IMR-90 (cell line): ENCODE measurements at regions not wholly inside any gene's neighbourhood (a gene's known extent, or its start where the extent isn't known, plus 50 kb on each side); places are given as distances from the start of the nearest gene placed in this dataset.

Experiments used
- ATAC-seq: fragments of 200-7000 bp; cut with Tn5 transposase; 2 replicates; pipeline ENCODE4 v1.9.1; 2020; ENCODE audit warnings: low read depth, mild to moderate bottlenecking, moderate library complexity
- BruUV-seq: library from RNA; stranded (reverse); fragments of 400-500 nt; replicated peaks from 2 replicates; lab custom pipeline; 2021; lab: Mats Ljungman, UMichigan
- CTCF ChIA-PET: fragments of 300-600 bp; formaldehyde crosslinking; extraction: SDS; loops from one replicate; lab custom pipeline; 2021; ENCODE audit warnings: antibody characterized with exemption; lab: Yijun Ruan, JAX
- POLR2A ChIA-PET: fragments of 300-600 bp; sonication (Branson Sonifier 250); formaldehyde crosslinking; loops from one replicate; lab custom pipeline; 2022; ENCODE audit warnings: antibody characterized with exemption; ENCODE audit not compliant: unreplicated experiment; lab: Charles Lee
- DNase-seq: peaks from one replicate; pipeline ENCODE4 v3.0.0; 2013
- H2AFZ ChIP-seq: replicated peaks from 2 replicates; pipeline ENCODE3; 2013; ENCODE audit warnings: low read length, mild to moderate bottlenecking; ENCODE audit not compliant: poor library complexity
- H2AK5ac ChIP-seq: 2 replicates; pipeline ENCODE4 v1.6.1; 2013; ENCODE audit warnings: low read depth, low read length, inconsistent platforms
- H2AK9ac ChIP-seq: replicated peaks from 2 replicates; pipeline ENCODE3; 2013; ENCODE audit warnings: mild to moderate bottlenecking, low read depth, low read length, moderate library complexity; ENCODE audit not compliant: poor library complexity
- H2BK120ac ChIP-seq: 2 replicates; pipeline ENCODE4 v1.6.1; 2013; ENCODE audit warnings: low read depth, low read length, inconsistent platforms
- H2BK15ac ChIP-seq: 3 replicates; pipeline ENCODE4 v1.6.1; 2013; ENCODE audit warnings: low read depth, low read length, inconsistent platforms
- H2BK20ac ChIP-seq: 2 replicates; pipeline ENCODE4 v1.6.1; 2013; ENCODE audit warnings: low read depth, mild to moderate bottlenecking, inconsistent platforms, low read length, moderate library complexity
- H2BK5ac ChIP-seq: 2 replicates; pipeline ENCODE4 v1.6.1; 2013; ENCODE audit warnings: mild to moderate bottlenecking, low read depth, low read length, inconsistent platforms; ENCODE audit not compliant: poor library complexity, severe bottlenecking
- H3K14ac ChIP-seq: replicated peaks from 2 replicates; pipeline ENCODE4 v1.6.1; 2013; ENCODE audit warnings: low read depth, low read length, inconsistent platforms
- H3K18ac ChIP-seq: 2 replicates; pipeline ENCODE4 v1.6.1; 2013; ENCODE audit warnings: low read depth, low read length, control low read depth
- H3K23ac ChIP-seq: 2 replicates; pipeline ENCODE4 v1.6.1; 2013; ENCODE audit warnings: low read depth, low read length, inconsistent platforms
- H3K27ac ChIP-seq: 2 replicates; pipeline ENCODE4 v1.5.1; 2013; ENCODE audit warnings: mild to moderate bottlenecking, control low read depth, low read length; ENCODE audit not compliant: insufficient read depth
- H3K27me3 ChIP-seq: 2 replicates; pipeline ENCODE4 v1.6.1; 2013; ENCODE audit warnings: low read length; ENCODE audit not compliant: control insufficient read depth, insufficient read depth
- H3K36me3 ChIP-seq: 2 replicates; pipeline ENCODE4 v1.6.1; 2013; ENCODE audit warnings: low read length, mixed read lengths; ENCODE audit not compliant: control insufficient read depth, insufficient read depth
- H3K4ac ChIP-seq: 2 replicates; pipeline ENCODE4 v1.6.1; 2013; ENCODE audit warnings: low read depth, low read length, inconsistent platforms
- H3K4me1 ChIP-seq: 2 replicates; pipeline ENCODE4 v1.6.1; 2013; ENCODE audit warnings: low read length, mixed read lengths; ENCODE audit not compliant: control insufficient read depth, insufficient read depth
- H3K4me2 ChIP-seq: 2 replicates; pipeline ENCODE4 v1.6.1; 2013; ENCODE audit warnings: low read depth, mild to moderate bottlenecking, control low read depth, low read length, moderate library complexity
- H3K4me3 ChIP-seq: 2 replicates; pipeline ENCODE4 v1.5.1; 2013; ENCODE audit warnings: low read depth, mild to moderate bottlenecking, control low read depth, low read length, moderate library complexity; ENCODE audit not compliant: insufficient read depth
- H3K56ac ChIP-seq: 2 replicates; pipeline ENCODE4 v1.6.1; 2013; ENCODE audit warnings: low read length, inconsistent platforms; ENCODE audit not compliant: insufficient read depth; ENCODE audit errors: extremely low read depth
- H3K79me1 ChIP-seq, 2 experiments: 2 replicates each; pipeline ENCODE4 v1.6.1; 2013; ENCODE audit warnings: low read length in 2 of 2, inconsistent platforms in 1 of 2, low read depth in 1 of 2
- H3K9ac ChIP-seq: 2 replicates; pipeline ENCODE4 v1.6.1; 2013; ENCODE audit warnings: low read depth, low read length, control low read depth
- H3K9me1 ChIP-seq: 2 replicates; pipeline ENCODE4 v1.6.1; 2013; ENCODE audit warnings: low read length, inconsistent platforms; ENCODE audit not compliant: insufficient read depth
- H3K9me3 ChIP-seq: 2 replicates; pipeline ENCODE4 v1.6.1; 2013; ENCODE audit warnings: low read length; ENCODE audit not compliant: control insufficient read depth, insufficient read depth
- H4K20me1 ChIP-seq: 2 replicates; pipeline ENCODE4 v1.6.1; 2013; ENCODE audit warnings: low read length, inconsistent platforms; ENCODE audit not compliant: insufficient read depth
- H4K5ac ChIP-seq: 2 replicates; pipeline ENCODE4 v1.6.1; 2013; ENCODE audit warnings: mild to moderate bottlenecking, low read depth, low read length, control low read depth
- H4K8ac ChIP-seq, 2 experiments: 2 replicates each; pipeline ENCODE4 v1.6.1; 2013; ENCODE audit warnings: low read depth in 2 of 2, low read length in 2 of 2, control low read depth in 1 of 2, inconsistent platforms in 1 of 2
- H4K91ac ChIP-seq: 2 replicates; pipeline ENCODE4 v1.6.1; 2013; ENCODE audit warnings: low read depth, low read length, inconsistent platforms; ENCODE audit not compliant: insufficient read depth
- BHLHE40 ChIP-seq: fragments of 150-350 bp; IDR thresholded peaks from 2 replicates; pipeline ENCODE4 v1.6.1; 2016; ENCODE audit warnings: mild to moderate bottlenecking, low read depth, low read length
- CHD1 ChIP-seq: IDR thresholded peaks from 2 replicates; pipeline ENCODE4 v1.6.1; 2012; ENCODE audit warnings: low read depth, low read length, improper control_type of control experiment
- FOS ChIP-seq: fragments of 150-350 bp; IDR thresholded peaks from 2 replicates; pipeline ENCODE4 v1.6.1; 2016; ENCODE audit warnings: low read depth, low read length
- MAFK ChIP-seq: IDR thresholded peaks from 2 replicates; pipeline ENCODE4 v1.6.1; 2012; ENCODE audit warnings: low read depth, low read length, improper control_type of control experiment
- MAZ ChIP-seq: IDR thresholded peaks from 2 replicates; pipeline ENCODE4 v1.6.1; 2012; ENCODE audit warnings: low read depth, mild to moderate bottlenecking, low read length, improper control_type of control experiment, moderate library complexity, borderline replicate concordance
- MXI1 ChIP-seq: IDR thresholded peaks from 2 replicates; pipeline ENCODE4 v1.6.1; 2012; ENCODE audit warnings: low read depth, mild to moderate bottlenecking, low read length, moderate library complexity, borderline replicate concordance
- POLR2A ChIP-seq: IDR thresholded peaks from 2 replicates; pipeline ENCODE4 v1.6.1; 2012; ENCODE audit warnings: mild to moderate bottlenecking, low read depth, low read length
- RCOR1 ChIP-seq: IDR thresholded peaks from 2 replicates; pipeline ENCODE4 v1.6.1; 2012; ENCODE audit warnings: mild to moderate bottlenecking, low read length, improper control_type of control experiment; ENCODE audit not compliant: insufficient replicate concordance
- RFX5 ChIP-seq: IDR thresholded peaks from 2 replicates; pipeline ENCODE4 v1.8.0; 2012; ENCODE audit warnings: low read depth, mild to moderate bottlenecking, low read length, moderate library complexity
- USF2 ChIP-seq: fragments of 150-350 bp; IDR thresholded peaks from 2 replicates; pipeline ENCODE4 v1.6.1; 2017; ENCODE audit warnings: mild to moderate bottlenecking, antibody characterized with exemption, low read length, low read depth
- WGBS, 2 experiments: methylation state at CpG; one replicate each; pipeline versions ENCODE4 v1.1.5 to v1.1.7; 2013; ENCODE audit warnings: missing lambda C conversion rate in 2 of 2; ENCODE audit not compliant: insufficient read length in 1 of 2; ENCODE audit errors: extremely low coverage in 2 of 2; 5-methylcytosine and 5-hydroxymethylcytosine counted together
- dilution Hi-C: fragments of 300-500 bp; cut with HindIII; formaldehyde crosslinking; loops from one replicate; pipeline ENCODE4 v1.14.3; 2018; ENCODE audit warnings: low sequenced_read_pairs; ENCODE audit not compliant: unreplicated experiment
- in situ Hi-C: fragments of 300-500 bp; cut with MboI; formaldehyde crosslinking; loops from 3 replicates; pipeline ENCODE4 v1.14.3; 2019; ENCODE audit warnings: low sequenced_read_pairs, inconsistent platforms, mixed read lengths
- intact Hi-C: fragments of 100-400 bp; cut with micrococcal nuclease; formaldehyde crosslinking; loops from 2 replicates; pipeline ENCODE4 v1.10.0; 2022

DNA sequence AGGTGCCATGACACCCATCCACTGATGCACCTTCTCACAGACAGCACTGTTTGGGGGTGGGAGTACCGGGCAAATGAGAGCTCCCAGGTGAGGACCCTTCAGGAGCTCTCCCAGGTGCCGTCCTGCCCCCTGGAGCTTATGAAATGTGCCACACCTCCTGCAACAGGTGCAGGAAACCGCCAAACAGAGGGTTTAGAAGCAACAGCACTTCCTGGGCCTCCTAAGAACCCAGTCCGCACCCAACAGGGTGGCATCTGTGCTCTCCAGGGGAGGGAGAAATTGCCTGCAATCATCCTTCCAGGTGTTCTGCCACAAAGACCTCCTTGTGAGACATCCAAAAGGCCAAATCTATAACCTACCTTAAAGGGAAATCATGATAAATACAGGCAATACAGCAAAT lies 87.7 kb upstream of the ATP1B1 start:
- no peak for TF ChIP-seq POLR2A
- no peak for TF ChIP-seq MAFK
- no peak for TF ChIP-seq MAZ
- TF ChIP-seq USF2, result no peak
- no peak for TF ChIP-seq BHLHE40
- no peak for TF ChIP-seq CHD1
- TF ChIP-seq RCOR1, result no peak
- TF ChIP-seq FOS, result no peak
- no peak for TF ChIP-seq RFX5
- no peak for TF ChIP-seq MXI1
- no peak overlapping the region for H4K5ac ChIP-seq
- no peak overlapping the region for H3K56ac ChIP-seq
- H3K23ac ChIP-seq, result no peak overlapping the region
- H2AK9ac ChIP-seq, result no peak overlapping the region
- H2BK120ac ChIP-seq, result no peak overlapping the region
- H3K79me1 ChIP-seq, result no peaks in the 10 kb centered on the region
- WGBS, 2 experiments, result no CpG with 5 or more reads among the region's 4 CpGs
- H4K91ac ChIP-seq, result no peak overlapping the region
- in situ Hi-C loops, result loop anchor here (10.0 kb wide), 1 partner anchor 56 kb away; no protein-coding TSS in a partner anchor
- no peak overlapping the region for H2AK5ac ChIP-seq
- H2BK5ac ChIP-seq, result no peak overlapping the region
- no peaks in the 10 kb centered on the region for H3K4me1 ChIP-seq
- no peak for DNase-seq
- no peak overlapping the region for H4K8ac ChIP-seq
- H2BK15ac ChIP-seq, result no peak overlapping the region
- H3K9me1 ChIP-seq, result no peaks in the 10 kb centered on the region
- H3K4me3 ChIP-seq, result no peak overlapping the region
- H3K27me3 ChIP-seq, result no peaks in the 10 kb centered on the region
- dilution Hi-C loops, result no loop called here
- H2BK20ac ChIP-seq, result no peak overlapping the region
- H3K36me3 ChIP-seq, result no peaks in the 10 kb centered on the region
- POLR2A ChIA-PET, result no interaction called here
- BruUV-seq, result no TSS peak
- CTCF ChIA-PET, result no interaction called here
- H3K18ac ChIP-seq, result no peak overlapping the region
- no peak overlapping the region for H3K4me2 ChIP-seq
- H3K9me3 ChIP-seq, result no peaks in the 10 kb centered on the region
- no peak for ATAC-seq
- intact Hi-C loops, result no loop called here
- no peak overlapping the region for H3K4ac ChIP-seq
- H2AFZ ChIP-seq, result no peak overlapping the region
- H3K9ac ChIP-seq, result no peak overlapping the region
- no peak overlapping the region for H3K27ac ChIP-seq
- no peaks in the 10 kb centered on the region for H4K20me1 ChIP-seq
- no peak overlapping the region for H3K14ac ChIP-seq
